ENCODE measurements at regions not wholly inside any gene's neighbourhood (a gene's known extent, or its start where the extent isn't known, plus 50 kb on each side); places are given as distances from the start of the nearest gene placed in this dataset.

- peaks cover 13% of the 10 kb centered on the region for H3K9me3 Mint-ChIP-seq
- H3K27me3 Mint-ChIP-seq (ENCODE audit: insufficient read depth) = no peaks in the 10 kb centered on the region
- H3K4me1 Mint-ChIP-seq (ENCODE audit: low read depth) = no peaks in the 10 kb centered on the region
- no peaks in the 10 kb centered on the region for H3K36me3 Mint-ChIP-seq (ENCODE audit: low read depth)
- H3K4me3 Mint-ChIP-seq = no peak overlapping the region
- no peak overlapping the region for H3K27ac Mint-ChIP-seq
- TF ChIP-seq, protein P1, sequence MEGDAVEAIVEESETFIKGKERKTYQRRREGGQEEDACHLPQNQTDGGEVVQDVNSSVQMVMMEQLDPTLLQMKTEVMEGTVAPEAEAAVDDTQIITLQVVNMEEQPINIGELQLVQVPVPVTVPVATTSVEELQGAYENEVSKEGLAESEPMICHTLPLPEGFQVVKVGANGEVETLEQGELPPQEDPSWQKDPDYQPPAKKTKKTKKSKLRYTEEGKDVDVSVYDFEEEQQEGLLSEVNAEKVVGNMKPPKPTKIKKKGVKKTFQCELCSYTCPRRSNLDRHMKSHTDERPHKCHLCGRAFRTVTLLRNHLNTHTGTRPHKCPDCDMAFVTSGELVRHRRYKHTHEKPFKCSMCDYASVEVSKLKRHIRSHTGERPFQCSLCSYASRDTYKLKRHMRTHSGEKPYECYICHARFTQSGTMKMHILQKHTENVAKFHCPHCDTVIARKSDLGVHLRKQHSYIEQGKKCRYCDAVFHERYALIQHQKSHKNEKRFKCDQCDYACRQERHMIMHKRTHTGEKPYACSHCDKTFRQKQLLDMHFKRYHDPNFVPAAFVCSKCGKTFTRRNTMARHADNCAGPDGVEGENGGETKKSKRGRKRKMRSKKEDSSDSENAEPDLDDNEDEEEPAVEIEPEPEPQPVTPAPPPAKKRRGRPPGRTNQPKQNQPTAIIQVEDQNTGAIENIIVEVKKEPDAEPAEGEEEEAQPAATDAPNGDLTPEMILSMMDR (IDR thresholded peaks at IDR 0.05) = no peak
- DNase-seq = no peak
Measured at GRCh38 chr5:26310415-26310814, 728.0 kb downstream of the CDH9 start.

- DNase-seq = no peak
- no peak overlapping the region for H3K4me3 Mint-ChIP-seq
- H3K4me1 Mint-ChIP-seq (ENCODE audit: low read depth) = no peaks in the 10 kb centered on the region
- TF ChIP-seq, protein P1 (IDR thresholded peaks at IDR 0.05) = no peak
- H3K36me3 Mint-ChIP-seq (ENCODE audit: low read depth) = no peaks in the 10 kb centered on the region
- no peaks in the 10 kb centered on the region for H3K27me3 Mint-ChIP-seq (ENCODE audit: insufficient read depth)
- H3K9me3 Mint-ChIP-seq = peaks cover 9% of the 10 kb centered on the region; the same call in 1 of the 2 replicates
- no peak overlapping the region for H3K27ac Mint-ChIP-seq
Measured at GRCh38 chr5:26295541-26295940, 742.8 kb downstream of the CDH9 start.

DNA sequence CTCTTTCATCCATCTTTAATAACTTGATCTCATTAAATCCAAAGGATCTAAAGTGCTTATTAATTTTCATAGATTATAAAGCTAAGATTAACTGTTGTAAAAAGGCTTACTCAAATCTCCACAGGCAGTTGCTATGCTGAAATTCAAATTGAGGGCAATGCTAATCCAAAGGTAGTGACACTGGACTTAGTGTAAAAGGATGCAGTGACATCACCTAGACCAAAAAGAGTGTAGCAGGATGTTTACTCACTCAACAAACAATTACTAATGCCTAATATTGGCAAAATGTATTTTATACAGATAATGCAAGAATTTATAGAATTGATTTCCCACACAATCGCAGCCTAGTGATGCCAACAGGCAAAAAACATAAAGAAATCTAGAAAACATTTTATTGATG is 756.2 kb downstream of the CDH9 start:
- no peak for DNase-seq
- H3K4me3 Mint-ChIP-seq = no peak overlapping the region
- H3K9me3 Mint-ChIP-seq = peaks cover 39% of the 10 kb centered on the region
- no peaks in the 10 kb centered on the region for H3K4me1 Mint-ChIP-seq (ENCODE audit: low read depth)
- no peaks in the 10 kb centered on the region for H3K27me3 Mint-ChIP-seq (ENCODE audit: insufficient read depth)
- no peak overlapping the region for H3K27ac Mint-ChIP-seq
- TF ChIP-seq, protein P1 (IDR thresholded peaks at IDR 0.05) = no peak
- H3K36me3 Mint-ChIP-seq (ENCODE audit: low read depth) = no peaks in the 10 kb centered on the region

- H3K4me3 Mint-ChIP-seq = no peak overlapping the region
- H3K36me3 Mint-ChIP-seq (ENCODE audit: low read depth) = no peaks in the 10 kb centered on the region
- peaks cover 42% of the 10 kb centered on the region for H3K9me3 Mint-ChIP-seq
- H3K27me3 Mint-ChIP-seq (ENCODE audit: insufficient read depth) = no peaks in the 10 kb centered on the region
- DNase-seq = no peak
- TF ChIP-seq, protein P1 (IDR thresholded peaks at IDR 0.05) = no peak
- H3K27ac Mint-ChIP-seq = no peak overlapping the region
- H3K4me1 Mint-ChIP-seq (ENCODE audit: low read depth) = no peaks in the 10 kb centered on the region
Measured at GRCh38 chr5:26278078-26278477, 760.3 kb downstream of the CDH9 start.

GRCh38 chr5:26259081-26259480 is 779.3 kb downstream of the CDH9 start:
- Mint-ChIP-seq H3K4me3 (no peak overlapping the region), H3K9me3 (peaks cover 29% of the 10 kb centered on the region), H3K4me1 (ENCODE audit: low read depth) (no peaks in the 10 kb centered on the region), H3K27me3 (ENCODE audit: insufficient read depth) (no peaks in the 10 kb centered on the region), H3K36me3 (ENCODE audit: low read depth) (peaks cover 8% of the 10 kb centered on the region; the same call in 1 of the 2 replicates), H3K27ac (no peak overlapping the region)
- no peak for DNase-seq
- TF ChIP-seq, protein P1 (IDR thresholded peaks at IDR 0.05) = no peak

DNA sequence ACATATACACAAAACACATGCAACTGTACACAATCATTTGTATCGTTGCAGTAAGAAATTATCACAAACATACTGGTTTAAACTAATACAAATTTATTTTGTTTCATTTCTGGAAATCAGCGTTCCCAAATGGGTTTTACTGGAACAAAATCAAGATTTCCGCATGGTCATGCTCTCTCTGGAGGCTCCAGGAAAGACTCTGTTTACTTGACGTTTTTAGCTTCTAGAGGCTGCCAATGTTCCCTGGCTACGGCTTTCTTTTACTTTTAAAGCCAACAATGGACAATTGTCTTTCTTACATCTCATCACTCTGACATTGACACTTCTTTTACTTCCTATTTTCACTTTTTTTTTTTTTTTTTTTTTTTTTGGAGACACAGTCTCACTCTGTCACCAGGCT is 793.1 kb downstream of the CDH9 start:
- Mint-ChIP-seq H3K4me3 (no peak overlapping the region), H3K27me3 (ENCODE audit: insufficient read depth) (no peaks in the 10 kb centered on the region; the same call in 1 of the 2 replicates)

More for the DNA sequence above, 793.1 kb downstream of the CDH9 start:
- no peak for DNase-seq
- Mint-ChIP-seq H3K9me3 (peaks cover 25% of the 10 kb centered on the region), H3K27ac (no peak overlapping the region), H3K4me1 (ENCODE audit: low read depth) (no peaks in the 10 kb centered on the region), H3K36me3 (ENCODE audit: low read depth) (no peaks in the 10 kb centered on the region)
- TF ChIP-seq, protein P1 (IDR thresholded peaks at IDR 0.05) = no peak

Data from HFFc6 (cell line).